K562 (cell line): ENCODE measurements at regions not wholly inside any gene's neighbourhood (a gene's known extent, or its start where the extent isn't known, plus 50 kb on each side); places are given as distances from the start of the nearest gene placed in this dataset.

ENCODE experiments used
- ATAC-seq: fragments of 200-7000 bp; cut with Tn5 transposase; 3 replicates; pipeline ENCODE4 v1.9.1; 2020; ENCODE audit warnings: moderate library complexity
- BruUV-seq: library from RNA; stranded (reverse); fragments of 400-500 nt; replicated peaks from 2 replicates; lab custom pipeline; 2021; lab: Mats Ljungman, UMichigan
- CTCF ChIA-PET: fragments of 300-600 bp; formaldehyde crosslinking; extraction: SDS; loops from one replicate; lab custom pipeline; 2021; ENCODE audit warnings: low intra/inter-chr PET ratio; lab: Yijun Ruan, JAX
- POLR2A ChIA-PET: fragments of 300-600, 350-650 bp; sonication (Branson Sonifier 250); formaldehyde crosslinking; extraction: SDS; loops from one replicate; lab custom pipeline; 2021; ENCODE audit warnings: antibody characterized with exemption, inconsistent platforms; lab: Yijun Ruan, JAX
- DNase-seq, 4 experiments: peaks; one replicate each; pipeline versions ENCODE4 v3.0.0 to v3.0.0-alpha.2; 2011 to 2018; ENCODE audit warnings: low spot score in 3 of 4, mixed read lengths in 3 of 4; ENCODE audit errors: extremely low read depth in 1 of 4
- FAIRE-seq: peaks from 2 replicates; lab custom pipeline; 2011; peaks lifted over from hg19 to GRCh38; lab: Jason Lieb, UNC
- H2AFZ ChIP-seq: 2 replicates; pipeline ENCODE4 v1.6.0; 2011; ENCODE audit warnings: low read depth, low read length, control low read depth, inconsistent platforms
- H3K27ac ChIP-seq: fragments of 200-600 bp; 3 replicates; pipeline ENCODE4 v1.8.0; 2011; ENCODE audit warnings: low read depth, mild to moderate bottlenecking, control low read depth, inconsistent platforms, low read length, moderate library complexity, mixed read lengths; ENCODE audit errors: extremely low read depth
- H3K27me3 ChIP-seq, 2 experiments: fragments of 300-600 bp in 1 of 2; 2 replicates in 1 of 2; 3 replicates in 1 of 2; pipeline versions ENCODE4 v1.6.0 to v1.8.0; 2011; ENCODE audit warnings: inconsistent platforms in 2 of 2, low read length in 2 of 2, mild to moderate bottlenecking in 1 of 2, mixed read lengths in 1 of 2, moderate library complexity in 1 of 2; ENCODE audit not compliant: control insufficient read depth in 2 of 2, insufficient read depth in 2 of 2
- H3K36me3 ChIP-seq: fragments of 300-600 bp; 3 replicates; pipeline ENCODE4 v1.8.0; 2011; ENCODE audit warnings: mild to moderate bottlenecking, low read length, inconsistent platforms; ENCODE audit not compliant: control insufficient read depth, insufficient read depth
- H3K4me1 ChIP-seq, 2 experiments: fragments of 200-600 bp in 1 of 2; replicated peaks in 1 of 2; 2 replicates in 1 of 2; 3 replicates in 1 of 2; pipeline versions ENCODE4 v1.5.1 to v1.8.0; 2011; ENCODE audit warnings: inconsistent platforms in 2 of 2, low read length in 2 of 2, mild to moderate bottlenecking in 1 of 2, mixed read lengths in 1 of 2, moderate library complexity in 1 of 2; ENCODE audit not compliant: control insufficient read depth in 2 of 2, insufficient read depth in 2 of 2
- H3K4me2 ChIP-seq: 2 replicates; pipeline ENCODE4 v1.6.1; 2011; ENCODE audit warnings: low read length, control low read depth, inconsistent platforms, mixed read lengths; ENCODE audit not compliant: insufficient read depth
- H3K4me3 ChIP-seq: fragments of 200-600 bp; sonication (generic), shearing (Covaris generic); 2 replicates; pipeline ENCODE4 v1.5.1; 2016; ENCODE audit warnings: control low read depth, inconsistent platforms
- H3K79me2 ChIP-seq: fragments of 200-600 bp; 3 replicates; pipeline ENCODE4 v1.8.0; 2011; ENCODE audit warnings: low read length, inconsistent platforms; ENCODE audit not compliant: control insufficient read depth, insufficient read depth
- H3K9ac ChIP-seq, 2 experiments: 2 replicates each; pipeline versions ENCODE4 v1.6.0 to v1.6.1; 2011; ENCODE audit warnings: low read depth in 2 of 2, low read length in 2 of 2, control low read depth in 1 of 2, inconsistent platforms in 1 of 2, mild to moderate bottlenecking in 1 of 2, mixed read lengths in 1 of 2; ENCODE audit not compliant: insufficient read depth in 1 of 2
- H3K9me1 ChIP-seq: one replicate; pipeline ENCODE4 v1.6.0; 2011; ENCODE audit warnings: inconsistent platforms, mild to moderate bottlenecking, low read length, moderate library complexity; ENCODE audit not compliant: control insufficient read depth, insufficient read depth
- H3K9me3 ChIP-seq: replicated peaks from 2 replicates; pipeline ENCODE4 v1.5.1; 2011; ENCODE audit warnings: low read depth, low read length, inconsistent platforms; ENCODE audit not compliant: control insufficient read depth, insufficient read depth
- H4K20me1 ChIP-seq: replicated peaks from 2 replicates; pipeline ENCODE4 v1.6.1; 2011; ENCODE audit warnings: low read length, inconsistent platforms, mixed read lengths; ENCODE audit not compliant: control insufficient read depth, insufficient read depth
- BCLAF1 ChIP-seq, 2 experiments: fragments of 450-650 bp in 1 of 2; IDR thresholded peaks; 2 replicates each; pipeline ENCODE4 v1.6.1; 2011 to 2017; ENCODE audit warnings: low read depth in 2 of 2, antibody characterized with exemption in 1 of 2, borderline replicate concordance in 1 of 2, low read length in 1 of 2, mild to moderate bottlenecking in 1 of 2, mixed read lengths in 1 of 2; ENCODE audit not compliant: control insufficient read depth in 1 of 2
- CHCHD3 ChIP-seq: fragments of 250-450 bp; sonication (Bioruptor Pico); IDR thresholded peaks from 2 replicates; pipeline ENCODE4 v2.1.2; 2022; ENCODE audit warnings: mild to moderate bottlenecking
- CTBP1 ChIP-seq: fragments of 450-650 bp; IDR thresholded peaks from 2 replicates; pipeline ENCODE4 v1.6.1; 2016; ENCODE audit warnings: borderline replicate concordance
- FUS ChIP-seq: fragments of 200-400 bp; formaldehyde crosslinking; optimal IDR thresholded peaks from 2 replicates; pipeline ENCODE3; 2017; ENCODE audit warnings: low read depth, low read length
- HSF4 ChIP-seq: fragments of 250-450 bp; sonication (Bioruptor Pico); IDR thresholded peaks from 2 replicates; pipeline ENCODE4 v2.1.2; 2022; ENCODE audit warnings: mild to moderate bottlenecking, moderate library complexity, borderline replicate concordance
- MAFG ChIP-seq: fragments of 450-650 bp; conservative IDR thresholded peaks from 2 replicates; pipeline ENCODE4 v1.6.1; 2016; ENCODE audit warnings: missing genetic modification characterization, missing compliant biosample characterization
- NR2C2 ChIP-seq, 2 experiments: fragments of 200-800 bp in 1 of 2; sonication (Bioruptor generic) in 1 of 2; sonication (generic) in 1 of 2; formaldehyde crosslinking in 1 of 2; IDR thresholded peaks; 2 replicates each; pipeline versions ENCODE4 v1.6.1 to v1.8.0; 2016 to 2022; ENCODE audit warnings: mild to moderate bottlenecking in 1 of 2, missing compliant biosample characterization in 1 of 2, missing genetic modification characterization in 1 of 2, missing genetic modification reagents in 1 of 2
- SLC30A9 ChIP-seq: fragments of 250-450 bp; sonication (Bioruptor Pico); IDR thresholded peaks from 2 replicates; pipeline ENCODE4 v1.8.0; 2022; ENCODE audit warnings: mild to moderate bottlenecking, moderate library complexity
- ZNF217 ChIP-seq: sonication (generic); formaldehyde crosslinking; IDR thresholded peaks from 2 replicates; pipeline ENCODE4 v1.8.0; 2022; ENCODE audit warnings: mild to moderate bottlenecking, missing genetic modification reagents
- ZNF668 ChIP-seq: fragments of 250-450 bp; sonication (Bioruptor Pico); IDR thresholded peaks from 2 replicates; pipeline ENCODE4 v1.8.0; 2022; ENCODE audit warnings: mild to moderate bottlenecking, inconsistent platforms
- ZNF696 ChIP-seq: fragments of 250-450 bp; sonication (Bioruptor Pico); conservative IDR thresholded peaks from 2 replicates; pipeline ENCODE4 v1.4.0; 2020; ENCODE audit warnings: mild to moderate bottlenecking, moderate library complexity
- ZSCAN32 ChIP-seq: fragments of 450-650 bp; formaldehyde crosslinking; IDR thresholded peaks from 2 replicates; pipeline ENCODE4 v1.4.0; 2020; ENCODE audit warnings: mild to moderate bottlenecking, moderate library complexity
- WGBS: fragments of 100-300 bp; shearing (Covaris generic); methylation state at CpG from one replicate; pipeline ENCODE4 v1.1.6; 2016; ENCODE audit warnings: low coverage, mixed read lengths; ENCODE audit not compliant: insufficient coverage; ENCODE audit errors: missing lambda C conversion rate; 5-methylcytosine and 5-hydroxymethylcytosine counted together
- in situ Hi-C: fragments of 300-500 bp; cut with MboI; formaldehyde crosslinking; loops from 4 replicates; pipeline ENCODE4 v1.15.0; 2018; ENCODE audit warnings: inconsistent platforms, mixed read lengths
- intact Hi-C: fragments of 100-400 bp; cut with micrococcal nuclease; formaldehyde crosslinking; loops from 2 replicates; pipeline ENCODE4 v1.14.2; 2022
- TF ChIP-seq, protein P1 (sequence below): fragments of 450-650 bp; IDR thresholded peaks from one replicate; pipeline ENCODE4 v1.6.1; 2018; ENCODE audit warnings: mild to moderate bottlenecking, moderate library complexity; ENCODE audit not compliant: partially characterized antibody

GRCh38 chr2:16821692-16822091 is 156.1 kb upstream of the CYRIA start:
- Histone ChIP-seq H3K79me2 (no peaks in the 10 kb centered on the region), H3K4me1 (no peaks in the 10 kb centered on the region), H3K9me1 (no peaks in the 10 kb centered on the region), H4K20me1 (no peaks in the 10 kb centered on the region), H3K27me3 (no peaks in the 10 kb centered on the region; a peak in 1 of 5 replicates), H3K9me3 (no peaks in the 10 kb centered on the region), H3K36me3 (no peaks in the 10 kb centered on the region), H3K27ac (no peak overlapping the region), H2AFZ (no peak overlapping the region), H3K4me3 (no peak overlapping the region), H3K9ac (no peak overlapping the region), H3K4me2 (no peak overlapping the region)
- FAIRE-seq: no peak
- BruUV-seq: no TSS peak
- TF ChIP-seq, protein P1, sequence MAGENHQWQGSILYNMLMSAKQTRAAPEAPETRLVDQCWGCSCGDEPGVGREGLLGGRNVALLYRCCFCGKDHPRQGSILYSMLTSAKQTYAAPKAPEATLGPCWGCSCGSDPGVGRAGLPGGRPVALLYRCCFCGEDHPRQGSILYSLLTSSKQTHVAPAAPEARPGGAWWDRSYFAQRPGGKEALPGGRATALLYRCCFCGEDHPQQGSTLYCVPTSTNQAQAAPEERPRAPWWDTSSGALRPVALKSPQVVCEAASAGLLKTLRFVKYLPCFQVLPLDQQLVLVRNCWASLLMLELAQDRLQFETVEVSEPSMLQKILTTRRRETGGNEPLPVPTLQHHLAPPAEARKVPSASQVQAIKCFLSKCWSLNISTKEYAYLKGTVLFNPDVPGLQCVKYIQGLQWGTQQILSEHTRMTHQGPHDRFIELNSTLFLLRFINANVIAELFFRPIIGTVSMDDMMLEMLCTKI: no peak
- no peak for TF ChIP-seq NR2C2 (CRISPR knock-in tag; IDR thresholded peaks at IDR 0.05)
- TF ChIP-seq NR2C2 (tag; IDR thresholded peaks at IDR 0.05): no peak
- no peak for TF ChIP-seq CHCHD3 (CRISPR knock-in tag)
- no peak for TF ChIP-seq FUS
- in situ Hi-C loops (no loop called here), intact Hi-C loops (no loop called here)
- no peak for DNase-seq
- WGBS: 0% methylated on average over 2 of the region's 2 CpGs
- ChIA-PET POLR2A (no interaction called here), CTCF (no interaction called here)
- ATAC-seq: no peak

- Histone ChIP-seq H3K79me2 (no peaks in the 10 kb centered on the region), H3K4me3 (no peak overlapping the region), H3K27me3 (no peaks in the 10 kb centered on the region; a peak in 1 of 5 replicates), H3K9me3 (no peaks in the 10 kb centered on the region), H3K4me2 (no peak overlapping the region), H3K9ac (no peak overlapping the region), H3K27ac (no peak overlapping the region), H3K9me1 (no peaks in the 10 kb centered on the region), H4K20me1 (no peaks in the 10 kb centered on the region), H2AFZ (no peak overlapping the region), H3K4me1 (no peaks in the 10 kb centered on the region), H3K36me3 (no peaks in the 10 kb centered on the region)
- ChIA-PET POLR2A (no interaction called here), CTCF (no interaction called here)
- DNase-seq (no peak), ATAC-seq (no peak), FAIRE-seq (no peak)
- no TSS peak for BruUV-seq
- intact Hi-C loops: no loop called here
- WGBS: 3% methylated on average over 5 of the region's 5 CpGs
- in situ Hi-C loops: no loop called here
- TF ChIP-seq CTBP1 (no peak), ZNF696 (CRISPR knock-in tag) (no peak), ZNF668 (no peak), ZNF217 (no peak), MAFG (tag) (no peak), ZSCAN32 (no peak), HSF4 (CRISPR knock-in tag) (no peak), SLC30A9 (CRISPR knock-in tag) (no peak), BCLAF1 (IDR thresholded peaks at IDR 0.05; ENCODE audit: borderline replicate concordance in 1 of 2, control insufficient read depth in 1 of 2, low read depth in 2 of 2, low read length in 1 of 2) (no peak)
Measured at GRCh38 chr2:16818203-16818556, 152.5 kb upstream of the CYRIA start.
